LNCaP clone FGC (cell line): ENCODE measurements at regions not wholly inside any gene's neighbourhood (a gene's known extent, or its start where the extent isn't known, plus 50 kb on each side); places are given as distances from the start of the nearest gene placed in this dataset.

Experiments
- DNase-seq: peaks from one replicate; pipeline ENCODE4 v3.0.0-alpha.2; 2011; ENCODE audit warnings: low read depth
- H3K4me3 ChIP-seq: 2 replicates; pipeline ENCODE4 v1.5.1; 2011; ENCODE audit warnings: mild to moderate bottlenecking, low read depth, low read length, control low read depth
- TF ChIP-seq, protein P1 (sequence below): IDR thresholded peaks from 2 replicates; pipeline ENCODE4 v1.5.1; 2012; ENCODE audit warnings: mild to moderate bottlenecking; ENCODE audit not compliant: control insufficient read depth, insufficient read depth; ENCODE audit errors: extremely low read depth

DNA sequence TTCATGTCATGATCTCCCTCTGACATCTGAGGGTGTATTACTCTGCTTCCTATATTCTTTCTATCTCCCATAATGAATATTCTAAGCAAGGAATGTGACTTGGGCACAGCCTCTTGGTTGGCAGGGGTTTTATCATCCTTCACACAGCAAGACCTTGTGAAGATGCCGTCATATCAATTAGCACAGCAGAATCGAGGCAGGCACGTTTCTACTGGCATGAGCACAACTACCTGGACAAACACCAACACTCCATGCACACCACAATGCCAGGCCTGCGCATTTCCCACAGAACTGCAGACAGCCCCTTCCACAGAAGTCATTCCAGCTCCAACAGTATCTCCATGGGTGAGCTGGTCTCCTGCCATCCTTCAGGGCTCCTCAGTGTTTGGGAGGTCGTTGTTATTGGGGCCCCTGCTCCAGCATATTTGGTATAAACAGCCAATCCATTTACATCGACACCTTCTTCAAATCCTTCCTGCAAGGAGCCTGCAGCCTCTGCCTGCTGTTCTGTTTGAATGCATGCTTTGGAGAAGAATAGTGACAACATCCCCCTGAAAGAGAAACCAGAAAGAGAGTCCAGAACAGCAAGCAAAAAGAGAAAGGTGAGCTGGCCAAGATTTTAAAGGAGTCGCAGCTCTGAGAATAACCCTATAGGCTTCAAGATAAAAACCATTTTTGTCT, 275.5 kb downstream of the SHOX2 start:
- no peak overlapping the region for H3K4me3 ChIP-seq
- TF ChIP-seq, protein P1, sequence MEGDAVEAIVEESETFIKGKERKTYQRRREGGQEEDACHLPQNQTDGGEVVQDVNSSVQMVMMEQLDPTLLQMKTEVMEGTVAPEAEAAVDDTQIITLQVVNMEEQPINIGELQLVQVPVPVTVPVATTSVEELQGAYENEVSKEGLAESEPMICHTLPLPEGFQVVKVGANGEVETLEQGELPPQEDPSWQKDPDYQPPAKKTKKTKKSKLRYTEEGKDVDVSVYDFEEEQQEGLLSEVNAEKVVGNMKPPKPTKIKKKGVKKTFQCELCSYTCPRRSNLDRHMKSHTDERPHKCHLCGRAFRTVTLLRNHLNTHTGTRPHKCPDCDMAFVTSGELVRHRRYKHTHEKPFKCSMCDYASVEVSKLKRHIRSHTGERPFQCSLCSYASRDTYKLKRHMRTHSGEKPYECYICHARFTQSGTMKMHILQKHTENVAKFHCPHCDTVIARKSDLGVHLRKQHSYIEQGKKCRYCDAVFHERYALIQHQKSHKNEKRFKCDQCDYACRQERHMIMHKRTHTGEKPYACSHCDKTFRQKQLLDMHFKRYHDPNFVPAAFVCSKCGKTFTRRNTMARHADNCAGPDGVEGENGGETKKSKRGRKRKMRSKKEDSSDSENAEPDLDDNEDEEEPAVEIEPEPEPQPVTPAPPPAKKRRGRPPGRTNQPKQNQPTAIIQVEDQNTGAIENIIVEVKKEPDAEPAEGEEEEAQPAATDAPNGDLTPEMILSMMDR, result no peak
- DNase-seq, result no peak

GRCh38 chr3:157829786-157830185, 276.4 kb downstream of the SHOX2 start:
- no peak for DNase-seq
- H3K4me3 ChIP-seq, result no peak overlapping the region
- TF ChIP-seq, protein P1, result no peak

- H3K4me3 ChIP-seq, result no peak overlapping the region
- TF ChIP-seq, protein P1, result no peak
- DNase-seq, result no peak
Observed at GRCh38 chr3:157824281-157824680, 281.9 kb downstream of the SHOX2 start.

DNA sequence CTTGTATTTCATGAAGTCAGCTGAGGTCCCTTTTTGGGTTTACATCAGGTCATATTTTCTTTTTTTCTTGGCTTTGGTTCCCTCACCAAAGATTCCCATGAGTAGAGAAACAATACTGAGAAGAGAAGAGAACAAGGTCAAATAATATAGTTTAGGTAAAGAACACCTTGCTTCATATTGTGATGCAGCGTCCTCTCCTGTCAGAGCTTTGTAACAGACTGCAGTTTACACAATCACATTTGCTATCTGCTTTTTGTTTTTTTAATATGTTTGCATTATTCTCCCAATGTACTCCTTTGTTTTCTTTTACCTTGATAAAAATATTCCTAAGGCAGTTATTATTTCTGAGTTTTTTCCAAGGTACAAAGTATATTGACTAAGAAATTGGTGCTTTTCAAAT, 283.2 kb downstream of the SHOX2 start:
- TF ChIP-seq, protein P1, result peak; percentile 58
- DNase-seq, result peak; percentile 69
- no peak overlapping the region for H3K4me3 ChIP-seq

DNA sequence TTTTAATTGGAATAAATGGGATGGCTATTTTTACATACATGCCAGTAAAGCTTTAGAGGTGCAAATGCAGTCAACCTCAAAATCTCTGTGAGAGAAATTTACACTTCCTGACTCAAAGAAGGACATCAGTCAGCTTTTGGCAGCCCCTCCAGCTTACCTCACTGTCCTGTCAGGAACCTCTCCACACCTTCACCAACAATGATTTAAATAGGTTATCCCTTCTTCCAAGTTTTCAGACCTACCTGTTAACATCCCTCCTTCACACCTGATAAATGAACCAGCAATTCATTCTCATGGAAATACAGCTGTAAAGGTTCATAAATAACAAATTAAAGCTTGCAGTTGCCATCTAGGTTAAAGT, 286.1 kb downstream of the SHOX2 start:
- no peak for DNase-seq
- TF ChIP-seq, protein P1, result no peak
- H3K4me3 ChIP-seq, result no peak overlapping the region

GRCh38 chr3:157819270-157820156, 286.7 kb downstream of the SHOX2 start:
- no peak for DNase-seq
- no peak overlapping the region for H3K4me3 ChIP-seq
- TF ChIP-seq, protein P1, result no peak
